GM18907 (cell line): ENCODE measurements at regions not wholly inside any gene's neighbourhood (a gene's known extent, or its start where the extent isn't known, plus 50 kb on each side); places are given as distances from the start of the nearest gene placed in this dataset.
"Not testable (repeated sequence)": the region's sequence is repeated elsewhere in the genome, so short reads cannot be mapped to it uniquely, and the experiment has no call there.

Experiments
- ATAC-seq: cut with Tn5 transposase; IDR thresholded peaks from one replicate; pipeline ENCODE4 v1.9.1; 2021; ENCODE audit warnings: mild to moderate bottlenecking, moderate library complexity; ENCODE audit not compliant: unreplicated experiment

- ATAC-seq, result not testable (repeated sequence)
Observed at GRCh38 chr15:20245856-20246255, 295.7 kb downstream of the GOLGA6L6 start.

GRCh38 chr15:20244792-20245191 lies 296.8 kb downstream of the GOLGA6L6 start:
- not testable (repeated sequence) for ATAC-seq

GRCh38 chr15:20243486-20244240 lies 297.9 kb downstream of the GOLGA6L6 start:
- not testable (repeated sequence) for ATAC-seq

GRCh38 chr15:20240366-20240917 lies 301.2 kb downstream of the GOLGA6L6 start:
- not testable (repeated sequence) for ATAC-seq

GRCh38 chr15:20239186-20239585 lies 302.4 kb downstream of the GOLGA6L6 start:
- ATAC-seq, result not testable (repeated sequence)

- ATAC-seq, result not testable (repeated sequence)
Observed at GRCh38 chr15:20237256-20238020, 304.2 kb downstream of the GOLGA6L6 start.

GRCh38 chr15:20235728-20236127 lies 305.9 kb downstream of the GOLGA6L6 start:
- ATAC-seq, result not testable (repeated sequence)

GRCh38 chr15:20234006-20234540 lies 307.5 kb downstream of the GOLGA6L6 start:
- ATAC-seq, result not testable (repeated sequence)

GRCh38 chr15:20232457-20232856 lies 309.1 kb downstream of the GOLGA6L6 start:
- ATAC-seq, result not testable (repeated sequence)

- ATAC-seq, result not testable (repeated sequence)
Observed at GRCh38 chr15:20230656-20231055, 310.9 kb downstream of the GOLGA6L6 start.

GRCh38 chr15:20228791-20229190 lies 312.8 kb downstream of the GOLGA6L6 start:
- ATAC-seq, result not testable (repeated sequence)

GRCh38 chr15:20227119-20227853 lies 314.3 kb downstream of the GOLGA6L6 start:
- not testable (repeated sequence) for ATAC-seq

GRCh38 chr15:20226531-20226930 lies 315.1 kb downstream of the GOLGA6L6 start:
- not testable (repeated sequence) for ATAC-seq

GRCh38 chr15:20221063-20221462 lies 320.5 kb downstream of the GOLGA6L6 start:
- not testable (repeated sequence) for ATAC-seq

GRCh38 chr15:20219171-20219570 lies 322.4 kb downstream of the GOLGA6L6 start:
- ATAC-seq, result not testable (repeated sequence)

GRCh38 chr15:20215700-20216099 lies 325.9 kb downstream of the GOLGA6L6 start:
- not testable (repeated sequence) for ATAC-seq

- not testable (repeated sequence) for ATAC-seq
Observed at GRCh38 chr15:20214101-20214500, 327.5 kb downstream of the GOLGA6L6 start.

- ATAC-seq, result not testable (repeated sequence)
Observed at GRCh38 chr15:20211508-20211907, 330.1 kb downstream of the GOLGA6L6 start.

- not testable (repeated sequence) for ATAC-seq
Observed at GRCh38 chr15:20209973-20210372, 331.6 kb downstream of the GOLGA6L6 start.

- not testable (repeated sequence) for ATAC-seq
Observed at GRCh38 chr15:20207607-20208006, 334.0 kb downstream of the GOLGA6L6 start.
